ACHN (cell line): ENCODE measurements at regions not wholly inside any gene's neighbourhood (a gene's known extent, or its start where the extent isn't known, plus 50 kb on each side); places are given as distances from the start of the nearest gene placed in this dataset.
"Not testable (repeated sequence)": the region's sequence is repeated elsewhere in the genome, so short reads cannot be mapped to it uniquely, and the experiment has no call there.

Experiments
- DNase-seq: peaks from one replicate; pipeline ENCODE4 v3.0.0-alpha.2; 2015
- in situ Hi-C: cut with HindIII; loops from 2 replicates; pipeline ENCODE4 v1.10.0; 2017; ENCODE audit warnings: low sequenced_read_pairs, low pct_ligation_motif_present, low pct_unique_long_range_greater_than_20kb

DNA sequence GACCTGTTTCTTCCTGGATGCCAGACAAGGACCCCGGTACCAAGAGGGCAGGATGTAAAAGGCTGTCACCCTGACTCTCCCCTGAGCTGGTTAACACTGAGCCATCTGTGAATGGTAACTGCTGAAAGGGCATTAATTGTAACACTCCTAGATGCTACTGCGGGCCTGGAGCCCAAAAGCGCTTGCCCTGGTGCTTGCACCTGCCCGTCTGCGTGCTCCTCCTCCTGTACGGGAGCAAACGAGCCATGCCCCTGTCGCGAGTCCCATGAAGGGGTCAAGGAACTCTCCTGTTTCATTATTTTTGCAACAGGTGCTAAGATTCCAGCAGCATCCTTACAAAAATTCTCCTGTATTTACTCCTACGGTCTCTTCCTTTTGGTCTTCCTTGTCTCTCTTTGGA, 140.0 kb upstream of the LAMA2 start:
- no peak for DNase-seq
- in situ Hi-C loops: no loop called here

DNA sequence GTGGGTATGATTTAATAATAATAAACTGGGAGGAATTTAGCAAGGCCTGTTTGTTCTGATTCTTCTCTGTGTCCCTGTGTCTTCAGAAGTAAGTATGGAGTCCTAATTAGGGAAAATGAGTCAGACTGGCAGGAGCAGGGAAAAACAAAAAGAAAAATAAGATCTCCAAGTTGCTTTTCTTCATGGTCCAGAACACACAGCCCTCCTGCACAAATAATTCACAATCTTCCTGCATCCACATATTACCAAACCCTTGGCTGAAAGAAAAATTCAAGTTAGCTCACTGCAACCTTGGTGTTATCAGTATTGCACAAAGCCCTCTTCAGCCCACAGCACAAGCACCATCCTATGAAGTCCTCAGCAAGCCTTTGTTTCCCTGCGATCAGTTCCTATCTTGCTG, 142.0 kb upstream of the LAMA2 start:
- no peak for DNase-seq
- in situ Hi-C loops: no loop called here

DNA sequence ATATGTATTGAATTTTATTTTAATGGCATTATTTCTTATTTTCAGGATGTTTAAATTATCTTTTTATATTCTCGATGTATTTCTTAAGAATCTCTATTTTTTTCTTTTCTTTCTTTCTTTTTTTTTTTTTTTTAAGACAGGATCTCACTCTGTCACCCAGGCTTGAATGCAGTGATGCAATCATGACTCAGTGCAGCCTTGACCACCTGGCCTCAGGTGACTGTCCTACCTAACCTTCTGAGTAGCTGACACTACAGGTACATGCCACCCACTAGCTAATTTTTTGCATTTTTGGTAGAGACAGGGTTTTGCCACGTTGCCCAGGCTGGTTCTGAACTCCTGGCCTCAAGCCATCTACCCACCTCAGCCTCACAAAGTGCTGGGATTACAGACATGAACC, 143.8 kb upstream of the LAMA2 start:
- in situ Hi-C loops: no loop called here
- DNase-seq: no peak

DNA sequence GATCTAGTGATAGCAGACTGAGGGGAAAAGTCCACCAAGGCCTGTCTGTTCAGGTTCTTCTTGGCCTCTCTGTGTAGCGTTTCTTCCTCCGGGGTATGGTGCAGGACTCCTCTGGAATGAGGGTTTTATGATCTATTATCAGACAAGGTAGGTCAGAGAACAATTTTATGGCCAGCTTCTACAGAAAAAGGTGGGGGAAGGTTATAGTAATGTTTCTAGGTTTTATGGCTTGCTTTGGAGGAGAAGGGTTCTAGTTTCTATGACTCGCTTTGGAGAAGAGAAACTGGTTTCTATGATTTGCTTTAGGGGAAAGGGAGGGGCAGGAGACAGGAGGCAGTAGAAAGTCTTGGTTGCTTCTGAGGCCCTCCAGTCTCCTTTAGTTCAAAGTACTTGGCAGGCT, 144.8 kb upstream of the LAMA2 start:
- no peak for DNase-seq
- in situ Hi-C loops: no loop called here

DNA sequence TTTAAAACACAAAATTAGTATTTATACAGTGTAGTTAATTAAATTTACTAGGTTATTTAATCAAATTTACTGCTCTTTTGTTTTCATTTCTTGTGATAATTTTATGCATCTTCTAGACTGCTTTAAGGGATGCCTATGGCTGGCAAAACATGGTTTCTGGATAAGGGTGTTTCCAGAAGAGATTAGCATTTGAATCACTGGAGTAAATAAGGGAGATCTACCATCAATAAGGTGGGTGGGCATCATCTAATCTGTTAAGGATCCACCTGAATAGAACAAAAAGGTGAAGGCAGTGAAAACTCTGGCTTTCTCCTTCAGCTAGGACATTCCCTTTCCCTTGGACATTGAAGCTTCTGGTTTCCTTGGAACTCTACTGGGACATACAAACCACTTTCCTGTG, 146.2 kb upstream of the LAMA2 start:
- DNase-seq: no peak
- in situ Hi-C loops: no loop called here

DNA sequence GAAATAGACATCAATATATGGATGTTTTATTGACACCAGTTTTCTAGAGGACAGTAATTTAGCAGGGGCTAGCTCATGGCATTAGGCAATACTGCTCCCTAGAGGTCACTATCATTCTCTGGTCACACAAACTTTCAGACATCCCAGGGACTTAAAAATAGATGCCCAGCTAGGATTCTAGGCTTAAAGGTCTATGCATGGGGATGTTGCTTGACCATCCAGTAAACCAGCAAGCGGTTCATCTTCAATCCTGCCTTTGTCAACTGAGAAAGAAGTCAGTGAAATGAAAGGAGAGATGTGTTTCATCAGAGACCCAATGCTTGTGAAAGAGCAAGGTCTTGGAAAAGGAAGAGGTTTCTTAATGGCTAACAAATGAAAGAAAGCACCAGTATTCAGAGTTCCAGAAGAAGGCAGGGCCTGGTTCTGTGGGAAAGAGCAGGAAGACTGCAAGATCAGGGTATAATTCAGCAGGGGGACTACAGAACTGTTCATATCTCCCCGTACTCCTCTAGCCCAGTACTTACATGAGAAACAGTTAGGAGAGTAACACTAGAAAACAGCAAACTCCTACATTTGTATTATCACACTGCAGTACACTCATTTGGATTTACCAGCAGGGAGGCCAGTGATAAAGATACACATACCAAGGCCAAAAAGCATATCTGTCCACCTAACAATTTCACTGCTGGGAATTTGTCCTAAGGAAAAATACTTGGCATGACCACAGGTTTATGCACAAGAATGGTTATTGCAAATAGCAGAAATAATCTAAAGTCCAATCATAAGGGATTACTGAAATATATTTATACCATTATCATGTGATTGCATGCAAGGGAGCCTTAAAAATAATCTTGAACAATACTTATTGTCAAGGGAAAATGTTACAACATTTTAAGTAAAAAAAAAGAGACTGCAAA, 151.4 kb upstream of the LAMA2 start:
- peak; percentile 60 for DNase-seq
- in situ Hi-C loops: no loop called here

DNA sequence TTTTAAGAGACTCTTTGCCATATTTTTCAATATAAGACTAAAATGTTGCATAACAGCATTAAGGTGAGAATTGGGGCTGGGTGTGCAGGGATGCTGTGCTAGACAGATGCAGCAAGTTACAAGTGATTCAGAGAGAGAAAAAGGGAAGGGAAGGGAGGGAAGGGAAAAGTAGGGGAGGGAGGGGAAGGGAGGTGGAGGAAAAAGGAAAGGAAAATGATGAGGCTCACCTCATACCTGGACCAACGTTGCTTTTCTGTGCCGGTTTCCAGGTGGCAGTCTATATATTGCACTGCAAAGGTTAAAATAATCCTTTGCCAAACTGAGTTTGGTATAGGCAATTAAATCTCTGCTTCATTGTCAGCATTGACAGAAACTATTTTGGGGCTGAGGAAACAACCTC, 155.4 kb upstream of the LAMA2 start:
- in situ Hi-C loops: no loop called here

DNA sequence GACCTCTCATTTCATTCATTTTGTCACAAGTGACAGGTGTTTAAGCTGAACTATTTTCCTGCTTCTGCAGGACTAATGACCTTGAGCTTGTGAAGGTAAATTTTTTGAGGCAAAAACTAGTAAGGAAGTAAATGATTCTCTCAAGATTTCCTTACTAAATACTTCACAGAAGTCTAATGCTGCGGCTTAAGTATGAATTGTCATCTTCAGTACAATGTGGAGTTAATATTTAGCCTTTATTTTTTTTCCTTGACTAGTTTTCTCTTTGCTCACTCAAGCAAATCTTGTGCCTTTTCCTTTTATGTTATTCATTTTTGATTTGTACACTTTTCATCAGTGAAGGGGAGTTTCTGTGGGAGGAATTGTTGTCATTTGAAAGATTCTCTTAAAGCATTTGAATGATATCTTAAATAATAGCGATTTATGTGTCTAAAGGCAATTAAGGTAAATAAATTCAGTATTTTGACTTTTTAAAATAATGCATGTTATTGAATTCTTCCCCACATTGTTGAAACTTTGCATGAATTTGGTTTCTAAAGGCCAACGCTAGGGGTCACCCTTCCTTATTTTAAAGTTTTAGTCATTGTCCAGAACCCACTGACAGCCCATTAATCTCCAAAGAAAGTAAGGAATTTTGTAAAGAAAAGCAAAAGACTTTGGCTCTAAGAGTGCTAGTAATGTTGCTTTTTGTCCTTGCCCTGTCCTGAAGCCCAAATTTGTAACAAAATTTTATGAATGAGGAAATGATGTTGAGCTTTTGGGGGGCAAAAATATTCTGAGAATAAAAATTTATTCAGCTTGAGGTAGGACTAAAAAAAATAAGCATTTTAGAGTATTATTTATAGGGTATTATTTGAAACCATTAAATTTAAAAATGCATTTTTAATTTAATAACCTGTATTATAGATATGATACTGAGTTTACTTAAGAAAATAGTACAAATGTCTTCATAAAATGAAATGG, 157.4 kb upstream of the LAMA2 start:
- peak; percentile 50 for DNase-seq

More for the DNA sequence above, 155.4 kb upstream of the LAMA2 start:
- no peak for DNase-seq

DNA sequence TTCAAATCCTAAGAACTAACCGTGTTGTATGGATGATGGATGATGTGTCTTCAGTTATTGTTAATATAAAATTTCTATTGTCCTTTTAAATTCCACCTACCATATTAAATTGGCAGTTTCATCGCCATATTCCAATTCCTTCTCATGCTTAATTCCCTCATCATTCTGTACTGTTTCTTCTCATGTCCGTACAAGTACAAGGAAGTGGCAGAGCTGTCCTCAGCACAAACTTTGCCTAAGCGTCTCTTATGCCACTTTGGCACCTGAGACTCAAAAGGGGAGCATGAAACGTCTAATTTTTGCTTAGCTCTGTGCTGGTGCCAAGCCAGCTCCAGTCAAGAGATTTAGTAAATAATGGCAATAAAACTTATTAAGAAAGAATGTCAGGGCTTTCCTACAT, 158.2 kb upstream of the LAMA2 start:
- in situ Hi-C loops: no loop called here
- no peak for DNase-seq

More for the DNA sequence above, 157.4 kb upstream of the LAMA2 start:
- in situ Hi-C loops: no loop called here

DNA sequence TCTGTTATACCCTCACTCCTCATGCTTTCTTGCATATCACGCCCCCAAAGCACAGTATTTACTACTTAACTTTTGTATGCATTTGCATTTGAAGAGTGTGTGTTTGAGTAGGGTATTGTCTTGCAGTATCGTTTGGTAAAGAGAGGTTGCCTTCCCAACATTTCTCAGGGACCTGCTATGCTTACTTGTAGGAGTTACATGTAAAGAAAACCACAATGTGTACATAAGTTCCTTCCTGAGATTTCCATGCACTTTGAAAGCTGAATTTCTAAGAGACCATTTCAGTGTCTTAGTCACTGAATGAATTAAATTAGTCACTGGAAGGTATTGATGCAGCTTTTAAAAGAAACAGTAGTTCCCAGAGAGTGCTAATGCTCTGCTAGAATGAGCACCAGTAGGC, 159.3 kb upstream of the LAMA2 start:
- in situ Hi-C loops: no loop called here
- no peak for DNase-seq

DNA sequence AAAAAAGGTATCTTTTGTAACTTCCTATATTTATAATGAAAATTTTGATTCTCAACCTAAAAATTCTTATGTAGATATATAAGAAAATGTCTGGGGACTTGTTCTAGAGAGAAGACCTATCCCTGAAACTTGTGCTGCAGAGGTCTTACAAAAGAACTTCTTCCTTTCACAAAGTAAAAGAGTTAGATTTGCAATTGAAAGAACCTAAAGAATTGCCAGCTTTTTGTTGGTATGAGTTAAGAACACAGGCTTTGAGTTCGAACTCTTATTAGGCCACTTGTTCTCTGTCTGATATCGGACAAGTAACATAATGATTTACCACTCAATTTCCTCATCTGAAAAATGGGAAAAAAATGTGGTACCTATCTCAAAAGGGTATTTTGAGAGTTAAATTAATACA, 162.0 kb upstream of the LAMA2 start:
- DNase-seq: no peak

DNA sequence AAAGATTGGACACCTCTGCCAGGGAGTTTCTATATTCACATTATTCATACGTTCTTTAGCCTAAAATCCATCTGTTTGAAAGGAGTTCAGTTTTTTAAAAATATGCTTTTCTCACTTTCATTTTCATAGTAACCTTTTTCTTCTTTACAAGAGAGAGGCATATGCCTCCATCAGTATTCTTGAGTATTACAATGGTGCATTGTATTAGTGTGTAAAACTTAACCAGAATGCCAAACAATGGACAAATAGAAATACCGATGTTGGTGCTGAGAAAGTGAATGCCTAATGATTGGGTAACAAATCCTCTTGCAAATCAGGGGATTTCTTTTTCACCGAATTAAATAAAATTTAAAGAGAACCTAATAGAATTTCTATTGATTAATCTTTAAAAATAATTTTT, 163.2 kb upstream of the LAMA2 start:
- DNase-seq: no peak
- in situ Hi-C loops: no loop called here

More for the DNA sequence above, 162.0 kb upstream of the LAMA2 start:
- in situ Hi-C loops: no loop called here

DNA sequence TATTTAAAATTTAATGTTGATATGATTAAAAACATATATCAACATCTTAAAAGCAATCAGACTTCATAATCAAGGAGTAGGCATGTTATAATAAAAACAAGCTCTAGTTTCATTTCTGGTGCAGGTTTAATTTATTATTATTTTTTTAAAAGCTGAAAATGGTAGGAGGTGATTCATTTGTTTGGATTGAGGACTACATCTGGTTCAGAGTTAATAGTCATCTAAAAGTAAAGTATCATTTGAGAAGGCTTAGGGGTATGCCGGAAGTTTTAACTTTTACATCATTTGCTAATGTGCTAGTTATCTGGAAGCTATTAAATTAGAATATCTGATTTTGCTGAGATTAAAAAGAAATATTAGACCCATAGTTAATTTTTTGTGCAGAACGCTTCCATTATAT, 169.5 kb upstream of the LAMA2 start:
- DNase-seq: no peak
- in situ Hi-C loops: no loop called here

DNA sequence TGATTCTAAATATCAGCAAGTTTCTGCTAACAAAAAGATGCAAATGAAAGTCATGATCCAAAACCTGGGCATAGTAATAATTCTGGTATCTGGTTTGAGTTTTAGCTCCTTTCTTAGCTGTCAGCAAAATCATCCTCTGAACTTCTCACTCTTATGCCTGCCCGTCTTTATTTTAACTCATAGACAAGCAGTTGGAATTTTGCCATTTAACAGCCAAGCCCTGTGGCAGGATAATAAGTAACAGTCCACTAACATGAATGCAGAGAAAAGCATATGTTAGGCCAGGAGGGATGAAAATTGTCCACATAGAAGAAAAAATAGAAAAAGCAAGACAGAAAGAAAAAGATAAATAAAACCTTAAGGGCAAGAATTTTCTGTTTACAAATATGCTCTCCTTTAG, 170.0 kb upstream of the LAMA2 start:
- in situ Hi-C loops: no loop called here
- DNase-seq: no peak

DNA sequence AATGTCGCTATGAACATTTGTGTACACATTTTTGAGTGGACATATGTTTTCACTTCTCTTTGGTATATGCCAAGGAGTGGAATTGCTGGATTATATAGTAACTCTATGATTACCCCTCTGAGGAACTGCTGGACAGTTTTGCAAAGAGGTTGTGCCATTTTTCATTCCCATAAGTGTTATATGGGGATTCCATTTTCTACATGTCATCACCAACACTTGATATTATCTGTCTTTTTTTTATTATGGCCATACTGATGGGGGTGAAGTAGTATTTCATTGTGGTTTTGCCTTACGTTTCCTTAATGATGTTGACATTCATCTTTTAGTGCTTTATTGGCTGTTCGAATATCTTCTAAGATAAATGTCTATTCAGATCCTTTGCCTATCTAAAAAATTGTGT, 171.8 kb upstream of the LAMA2 start:
- in situ Hi-C loops: no loop called here
- no peak for DNase-seq

DNA sequence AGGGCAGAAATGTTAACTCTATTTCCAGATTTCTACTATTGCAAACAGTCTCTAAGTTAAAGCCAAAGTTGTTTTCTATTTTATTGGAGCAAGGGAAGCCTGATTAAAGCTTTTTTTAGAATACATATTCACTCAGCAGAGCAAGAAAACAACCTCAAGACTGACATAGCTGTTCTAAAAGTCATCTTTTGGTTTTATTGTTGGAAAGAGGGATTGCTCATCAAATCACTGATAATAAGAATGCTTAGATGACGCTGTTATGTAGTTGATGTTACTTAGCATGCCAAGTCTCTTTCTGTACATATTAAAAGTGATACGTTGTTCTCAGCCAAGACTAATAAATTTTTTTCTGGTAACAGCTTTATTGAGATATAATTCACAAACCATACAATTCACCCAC, 172.6 kb upstream of the LAMA2 start:
- in situ Hi-C loops: no loop called here

DNA sequence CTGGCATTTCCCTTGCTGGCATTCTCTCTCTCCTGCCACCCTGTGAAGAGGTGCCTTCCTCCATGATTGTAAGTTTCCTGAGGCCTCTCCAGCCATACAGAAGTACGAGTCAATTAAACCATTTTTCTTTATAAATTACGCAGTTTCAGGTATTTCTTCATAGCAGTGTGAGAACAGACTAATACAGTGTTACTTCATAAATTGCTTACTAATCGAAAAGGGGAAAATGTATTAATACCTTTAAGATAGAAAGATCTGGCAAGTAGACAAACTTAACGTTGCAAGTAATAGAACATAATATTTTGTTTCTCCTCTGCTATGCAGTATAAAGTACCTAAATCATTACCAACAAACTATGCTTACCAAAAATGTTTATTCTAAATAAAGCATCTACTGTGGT, 178.3 kb upstream of the LAMA2 start:
- in situ Hi-C loops: no loop called here
- DNase-seq: no peak

More for the DNA sequence above, 172.6 kb upstream of the LAMA2 start:
- DNase-seq: no peak

DNA sequence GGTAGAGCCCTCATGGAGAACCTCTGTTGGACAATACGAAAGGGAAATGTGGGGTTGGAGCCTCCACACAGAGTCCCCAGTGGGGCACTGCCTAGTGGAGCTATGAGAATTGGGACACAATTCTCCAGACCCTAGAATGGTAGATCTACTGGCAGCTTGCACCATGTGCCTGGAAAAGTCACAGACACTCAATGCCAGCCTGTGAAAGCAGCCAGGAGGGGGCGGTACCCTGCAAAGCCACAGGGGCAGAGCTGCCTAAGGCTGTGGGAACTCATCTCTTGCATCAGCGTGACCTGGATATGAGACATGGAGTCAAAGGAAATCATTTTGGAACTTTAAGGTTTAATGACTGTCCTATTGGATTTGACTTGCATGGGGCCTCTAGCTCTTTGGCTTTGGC, 179.1 kb upstream of the LAMA2 start:
- in situ Hi-C loops, DNase-seq: not testable (repeated sequence)
